ENCODE measurements at regions not wholly inside any gene's neighbourhood (a gene's known extent, or its start where the extent isn't known, plus 50 kb on each side); places are given as distances from the start of the nearest gene placed in this dataset.
"Not testable (repeated sequence)": the region's sequence is repeated elsewhere in the genome, so short reads cannot be mapped to it uniquely, and the experiment has no call there.

- no peaks in the 10 kb centered on the region for H3K9me3 ChIP-seq (ENCODE audit: control insufficient read depth in 4 of 4, low read length in 3 of 4)
- no peaks in the 10 kb centered on the region for H3K4me1 ChIP-seq (ENCODE audit: control insufficient read depth in 4 of 4, insufficient read depth in 4 of 4, low read length in 3 of 4)
- no peak overlapping the region for H3K27ac ChIP-seq (ENCODE audit: low read depth in 1 of 2, low read length in 2 of 2)
- no peak overlapping the region for H3K4me3 ChIP-seq (ENCODE audit: low read depth in 1 of 3, low read length in 3 of 3)
- peak; percentile 9 for DNase-seq (ENCODE audit: low spot score)
- H3K9ac ChIP-seq (ENCODE audit: low read depth in 1 of 2, low read length in 2 of 2): no peak overlapping the region
- WGBS: 71% methylated on average over 10 of the region's 10 CpGs
- no peak for TF ChIP-seq HNF4A (conservative IDR thresholded peaks at IDR 0.05)
- TF ChIP-seq RXRA (IDR thresholded peaks at IDR 0.05): no peak
- no peak for TF ChIP-seq JUND (IDR thresholded peaks at IDR 0.05)
- no peak for TF ChIP-seq EGR1 (IDR thresholded peaks at IDR 0.05; ENCODE audit: low read depth in 2 of 2)
- no peak for TF ChIP-seq ZBTB33 (IDR thresholded peaks at IDR 0.05)
- no peak for TF ChIP-seq HNF4G (IDR thresholded peaks at IDR 0.05)
- TF ChIP-seq ATF3 (IDR thresholded peaks at IDR 0.05): no peak
- no peak for TF ChIP-seq RAD21 (IDR thresholded peaks at IDR 0.05)
- no peaks in the 10 kb centered on the region for H3K36me3 ChIP-seq (ENCODE audit: control insufficient read depth in 4 of 4, insufficient read depth in 3 of 4, low read depth in 1 of 4, low read length in 3 of 4)
- H3K27me3 ChIP-seq (ENCODE audit: control insufficient read depth in 4 of 4, insufficient read depth in 4 of 4, low read length in 3 of 4): no peaks in the 10 kb centered on the region
Observed at GRCh38 chr1:29590583-29591565, 354.6 kb downstream of the PTPRU start.

- H3K9me3 ChIP-seq (ENCODE audit: control insufficient read depth in 4 of 4, low read length in 3 of 4); H3K4me3 ChIP-seq (ENCODE audit: low read depth in 1 of 3, low read length in 3 of 3); H3K36me3 ChIP-seq (ENCODE audit: control insufficient read depth in 4 of 4, insufficient read depth in 3 of 4, low read depth in 1 of 4, low read length in 3 of 4); H3K27ac ChIP-seq (ENCODE audit: low read depth in 1 of 2, low read length in 2 of 2); DNase-seq (ENCODE audit: low spot score); H3K4me1 ChIP-seq (ENCODE audit: control insufficient read depth in 4 of 4, insufficient read depth in 4 of 4, low read length in 3 of 4); H3K9ac ChIP-seq (ENCODE audit: low read depth in 1 of 2, low read length in 2 of 2); H3K27me3 ChIP-seq (ENCODE audit: control insufficient read depth in 4 of 4, insufficient read depth in 4 of 4, low read length in 3 of 4): not testable (repeated sequence)
- 93% methylated on average over 3 of the region's 3 CpGs for WGBS
Observed at GRCh38 chr1:29589716-29590115, 353.4 kb downstream of the PTPRU start.

DNA sequence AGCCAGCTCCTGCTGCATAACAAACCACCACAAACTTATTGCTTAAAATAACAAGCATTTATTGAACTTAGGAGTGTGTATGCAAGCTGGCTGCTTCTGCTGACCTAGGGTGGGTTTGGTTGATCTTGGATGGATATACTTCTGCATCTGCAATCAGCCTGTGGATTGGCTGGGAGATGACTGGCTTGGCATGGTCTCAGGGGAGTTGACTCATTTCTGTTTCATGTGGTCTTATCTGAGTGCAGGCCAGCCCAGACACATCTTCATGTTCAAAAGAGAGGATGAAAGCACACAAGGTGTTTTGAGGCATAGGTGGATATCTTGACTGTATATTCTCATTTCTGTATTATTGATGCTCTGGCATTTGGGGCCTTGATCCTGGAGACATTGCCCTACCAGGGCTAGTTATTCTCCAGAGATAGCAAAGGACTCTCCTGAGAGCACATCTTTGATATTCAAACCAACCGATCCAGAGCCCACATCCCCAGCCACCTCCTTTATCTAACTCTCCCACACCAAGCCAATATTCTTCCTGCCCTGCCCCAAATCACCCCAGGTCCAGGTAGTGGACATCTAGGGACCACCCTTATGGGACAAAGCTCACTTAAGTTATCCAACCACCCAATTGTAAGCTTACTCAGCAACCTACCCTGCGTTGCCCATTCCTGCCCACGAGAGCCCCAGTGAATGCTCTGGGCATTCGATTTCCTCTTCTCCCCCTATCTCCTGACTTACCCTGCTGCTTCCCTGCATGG lies 350.8 kb downstream of the PTPRU start:
- no peak for DNase-seq (ENCODE audit: low spot score)
- Histone ChIP-seq H3K27me3 (ENCODE audit: control insufficient read depth in 4 of 4, insufficient read depth in 4 of 4, low read length in 3 of 4) (no peaks in the 10 kb centered on the region), H3K27ac (ENCODE audit: low read depth in 1 of 2, low read length in 2 of 2) (no peak overlapping the region), H3K4me3 (ENCODE audit: low read depth in 1 of 3, low read length in 3 of 3) (no peak overlapping the region), H3K4me1 (ENCODE audit: control insufficient read depth in 4 of 4, insufficient read depth in 4 of 4, low read length in 3 of 4) (no peaks in the 10 kb centered on the region), H3K9ac (ENCODE audit: low read depth in 1 of 2, low read length in 2 of 2) (no peak overlapping the region), H3K36me3 (ENCODE audit: control insufficient read depth in 4 of 4, insufficient read depth in 3 of 4, low read depth in 1 of 4, low read length in 3 of 4) (no peaks in the 10 kb centered on the region), H3K9me3 (ENCODE audit: control insufficient read depth in 4 of 4, low read length in 3 of 4) (no peaks in the 10 kb centered on the region)
- WGBS: 50% methylated on average over 4 of the region's 4 CpGs
- TF ChIP-seq REST (IDR thresholded peaks at IDR 0.05): no peak
- TF ChIP-seq YY1 (IDR thresholded peaks at IDR 0.05): no peak
- no peak for TF ChIP-seq GABPA (IDR thresholded peaks at IDR 0.05 in 1 of 2, conservative IDR thresholded peaks at IDR 0.05 in 1 of 2)
- TF ChIP-seq FOXA2 (IDR thresholded peaks at IDR 0.05): no peak
- TF ChIP-seq JUND (IDR thresholded peaks at IDR 0.05): no peak
- TF ChIP-seq, protein P1, sequence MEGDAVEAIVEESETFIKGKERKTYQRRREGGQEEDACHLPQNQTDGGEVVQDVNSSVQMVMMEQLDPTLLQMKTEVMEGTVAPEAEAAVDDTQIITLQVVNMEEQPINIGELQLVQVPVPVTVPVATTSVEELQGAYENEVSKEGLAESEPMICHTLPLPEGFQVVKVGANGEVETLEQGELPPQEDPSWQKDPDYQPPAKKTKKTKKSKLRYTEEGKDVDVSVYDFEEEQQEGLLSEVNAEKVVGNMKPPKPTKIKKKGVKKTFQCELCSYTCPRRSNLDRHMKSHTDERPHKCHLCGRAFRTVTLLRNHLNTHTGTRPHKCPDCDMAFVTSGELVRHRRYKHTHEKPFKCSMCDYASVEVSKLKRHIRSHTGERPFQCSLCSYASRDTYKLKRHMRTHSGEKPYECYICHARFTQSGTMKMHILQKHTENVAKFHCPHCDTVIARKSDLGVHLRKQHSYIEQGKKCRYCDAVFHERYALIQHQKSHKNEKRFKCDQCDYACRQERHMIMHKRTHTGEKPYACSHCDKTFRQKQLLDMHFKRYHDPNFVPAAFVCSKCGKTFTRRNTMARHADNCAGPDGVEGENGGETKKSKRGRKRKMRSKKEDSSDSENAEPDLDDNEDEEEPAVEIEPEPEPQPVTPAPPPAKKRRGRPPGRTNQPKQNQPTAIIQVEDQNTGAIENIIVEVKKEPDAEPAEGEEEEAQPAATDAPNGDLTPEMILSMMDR (IDR thresholded peaks at IDR 0.05; ENCODE audit: low read depth, low read length, missing input control): no peak
